Right lobe of liver (tissue), 6 donors: ENCODE measurements at regions not wholly inside any gene's neighbourhood (a gene's known extent, or its start where the extent isn't known, plus 50 kb on each side); places are given as distances from the start of the nearest gene placed in this dataset.

Source experiments
- ATAC-seq, 4 donors: fragments of 200-7000 bp; cut with Tn5 transposase; one replicate each; pipeline ENCODE4 v1.9.1; 2020; ENCODE audit warnings: mild to moderate bottlenecking in 4 of 4, moderate library complexity in 4 of 4
- DNase-seq, 3 donors: peaks; one replicate each; pipeline ENCODE4 v3.0.0-alpha.2; 2020
- H3K27ac ChIP-seq, 3 donors: fragments of 200-600 bp; one replicate each; pipeline ENCODE4 v1.8.0; 2022
- H3K27me3 ChIP-seq, 2 donors: fragments of 200-600 bp; one replicate each; pipeline ENCODE4 v1.8.0; 2022
- H3K36me3 ChIP-seq, 4 donors: fragments of 200-600 bp; sonication (generic) in 1 of 4; one replicate each; pipeline versions ENCODE4 v1.5.1 to v1.8.0; 2017 to 2022; ENCODE audit warnings: control low read depth in 1 of 4
- H3K4me1 ChIP-seq, 4 donors: fragments of 200-600 bp; sonication (generic) in 1 of 4; one replicate each; pipeline versions ENCODE4 v1.5.1 to v1.8.0; 2017 to 2022; ENCODE audit warnings: control low read depth in 1 of 4
- H3K4me3 ChIP-seq, 3 donors: fragments of 200-600 bp; one replicate each; pipeline ENCODE4 v1.8.0; 2022
- H3K9me3 ChIP-seq, 4 donors: fragments of 200-600 bp; sonication (generic) in 1 of 4; one replicate each; pipeline versions ENCODE4 v1.5.1 to v1.8.0; 2017 to 2022; ENCODE audit warnings: control low read depth in 1 of 4
- CTCF ChIP-seq, 4 donors: fragments of 200-600 bp in 3 of 4; fragments of 450-650 bp in 1 of 4; IDR thresholded peaks; one replicate each; pipeline versions ENCODE4 v1.5.1 to v1.8.0; 2016 to 2022; ENCODE audit warnings: antibody characterized with exemption in 4 of 4, mild to moderate bottlenecking in 2 of 4
- POLR2A ChIP-seq: fragments of 450-650 bp; IDR thresholded peaks from one replicate; pipeline ENCODE4 v1.6.1; 2017; ENCODE audit warnings: antibody characterized with exemption, mild to moderate bottlenecking
- WGBS: methylation state at CpG from one replicate; pipeline ENCODE4 v1.1.6; 2018; ENCODE audit warnings: low coverage, low lambda C conversion rate; ENCODE audit not compliant: insufficient coverage; ENCODE audit errors: missing lambda C conversion rate; 5-methylcytosine and 5-hydroxymethylcytosine counted together
- intact Hi-C, 2 donors: fragments of 100-400 bp; cut with DNase I; formaldehyde crosslinking; loops; one replicate each; pipeline versions ENCODE4 v1.11.2 to v1.14.1; 2022
- donor health status: DM: no; HTN: yes; CAD: no.
- donor health status: DM: no; HTN: no; CAD: no.
- donor health status: DM: no; HTN: no; CAD: no.
- donor health status: DM: no; HTN: yes; CAD: no.
- donor health status: DM: no; HTN: yes; CAD: no.

DNA sequence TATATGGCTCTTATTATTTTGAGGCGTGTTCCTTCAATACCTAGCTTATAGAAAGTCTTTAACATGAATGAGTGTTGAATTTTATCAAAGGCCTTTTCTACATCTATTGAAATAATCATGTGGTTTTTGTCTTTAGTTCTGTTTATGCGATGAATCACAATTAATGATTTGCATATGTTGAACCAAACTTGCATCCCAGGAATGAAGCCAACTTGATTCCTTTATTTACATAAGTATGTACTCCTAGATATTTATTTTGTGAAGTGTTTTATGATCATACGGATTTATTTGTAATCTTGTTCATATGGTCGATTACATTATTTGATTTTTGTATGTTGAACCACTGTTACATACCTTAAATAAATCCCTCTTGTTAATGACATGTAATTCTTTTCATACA lies 244.3 kb upstream of the KCND2 start:
- Histone ChIP-seq H3K36me3 (no peaks in the 10 kb centered on the region), H3K27ac (no peak overlapping the region), H3K4me1 (no peaks in the 10 kb centered on the region), H3K4me3 (no peak overlapping the region), H3K9me3 (no peaks in the 10 kb centered on the region), H3K27me3 (no peaks in the 10 kb centered on the region)
- 58% methylated on average over 4 of the region's 4 CpGs for WGBS
- intact Hi-C loops: no loop called here
- DNase-seq: no peak
- no peak for ATAC-seq
- no peak for TF ChIP-seq POLR2A
- TF ChIP-seq CTCF (IDR thresholded peaks at IDR 0.05): no peak

DNA sequence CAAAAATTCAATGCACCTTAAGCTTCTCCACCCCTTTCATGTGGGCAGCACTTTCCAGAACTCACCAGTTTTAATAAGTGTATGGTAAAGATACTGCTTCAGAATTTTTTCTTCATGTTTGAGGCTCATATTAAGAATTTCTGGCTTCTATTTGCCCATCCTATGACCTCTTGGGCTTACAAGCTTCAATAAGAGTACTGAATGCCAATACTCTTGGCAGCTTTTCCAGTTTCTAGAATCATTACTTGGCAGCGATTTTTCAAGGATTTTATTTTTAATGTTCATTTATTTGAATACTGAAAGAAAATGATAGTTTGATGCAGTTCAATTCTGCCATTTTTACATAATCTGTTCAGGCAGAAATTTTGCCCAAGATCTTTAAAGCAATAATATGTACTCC lies 242.1 kb upstream of the KCND2 start:
- ATAC-seq (no peak), DNase-seq (no peak)
- H3K4me3 ChIP-seq: no peak overlapping the region
- H3K4me1 ChIP-seq: no peaks in the 10 kb centered on the region
- no peaks in the 10 kb centered on the region for H3K36me3 ChIP-seq
- intact Hi-C loops: no loop called here
- WGBS: 31% methylated on average over 1 of the region's 1 CpG
- H3K27ac ChIP-seq: no peak overlapping the region
- H3K9me3 ChIP-seq: no peaks in the 10 kb centered on the region
- H3K27me3 ChIP-seq: no peaks in the 10 kb centered on the region
- TF ChIP-seq CTCF (IDR thresholded peaks at IDR 0.05) (no peak), POLR2A (no peak)

DNA sequence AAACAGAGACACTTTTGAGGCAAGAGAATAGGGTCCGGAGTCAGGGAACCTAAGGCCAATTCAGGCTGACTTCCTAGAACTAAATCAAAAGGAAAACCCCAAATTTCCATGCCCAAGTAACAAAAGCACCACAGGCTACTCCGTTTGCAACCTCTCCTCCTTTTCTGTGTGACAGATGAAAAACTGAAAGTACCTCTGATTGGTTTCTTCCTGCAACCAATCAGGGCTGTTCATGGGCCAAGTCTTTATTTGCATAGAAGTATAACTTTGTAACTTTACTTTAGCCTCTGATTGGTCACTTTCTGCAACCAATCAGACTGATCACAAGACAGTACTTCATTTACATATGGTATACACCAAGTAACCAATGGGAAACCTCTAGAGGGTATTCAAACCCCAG lies 239.9 kb upstream of the KCND2 start:
- Histone ChIP-seq H3K27me3 (no peaks in the 10 kb centered on the region), H3K36me3 (no peaks in the 10 kb centered on the region), H3K4me1 (no peaks in the 10 kb centered on the region), H3K9me3 (no peaks in the 10 kb centered on the region), H3K4me3 (no peak overlapping the region), H3K27ac (no peak overlapping the region)
- TF ChIP-seq POLR2A (no peak), CTCF (IDR thresholded peaks at IDR 0.05) (no peak)
- intact Hi-C loops: no loop called here
- DNase-seq (no peak), ATAC-seq (no peak)
- 37% methylated on average over 2 of the region's 2 CpGs for WGBS

DNA sequence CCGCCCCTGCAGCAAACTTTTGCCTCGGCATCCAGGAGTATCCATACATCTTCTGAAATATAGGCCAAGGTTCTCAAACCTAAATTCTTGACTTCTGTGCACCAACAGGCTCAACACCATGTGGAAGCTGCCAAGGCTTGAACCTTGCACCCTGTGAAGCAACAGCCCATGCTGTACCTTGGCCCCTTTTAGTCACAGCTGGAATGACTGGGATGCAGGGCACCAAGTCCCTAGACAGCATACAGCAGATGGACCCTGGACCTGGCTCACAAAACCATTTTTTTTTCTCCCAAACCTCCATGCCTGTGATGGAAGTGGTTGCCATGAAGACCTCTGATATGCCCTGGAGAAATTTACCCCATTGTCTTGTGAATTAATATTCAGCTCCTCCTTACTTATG lies 233.8 kb upstream of the KCND2 start:
- Histone ChIP-seq H3K27me3 (no peaks in the 10 kb centered on the region), H3K27ac (no peak overlapping the region), H3K4me3 (no peak overlapping the region), H3K4me1 (no peaks in the 10 kb centered on the region), H3K36me3 (no peaks in the 10 kb centered on the region), H3K9me3 (no peaks in the 10 kb centered on the region)
- WGBS: 80% methylated on average over 2 of the region's 2 CpGs
- intact Hi-C loops: no loop called here
- no peak for ATAC-seq
- TF ChIP-seq POLR2A (no peak), CTCF (IDR thresholded peaks at IDR 0.05) (no peak)
- no peak for DNase-seq

DNA sequence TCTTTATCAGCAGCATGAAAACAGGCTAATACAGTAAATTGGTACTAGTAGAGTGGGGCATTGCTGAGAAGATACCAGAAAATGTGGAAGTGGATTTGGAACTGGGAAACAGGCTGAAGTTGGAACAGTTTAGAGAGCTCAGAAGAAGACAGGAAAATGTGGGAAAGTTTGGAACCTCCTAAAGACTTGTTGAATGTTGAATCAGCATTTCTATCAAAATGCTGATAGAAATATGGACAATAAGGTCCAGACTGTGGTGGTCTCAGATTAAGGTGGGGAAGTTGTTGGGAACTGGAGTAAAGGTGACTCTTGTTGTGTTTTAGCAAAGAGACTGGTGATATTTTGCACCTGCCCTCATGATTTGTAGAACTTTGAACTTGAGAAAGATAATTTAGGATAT lies 231.2 kb upstream of the KCND2 start:
- H3K9me3 ChIP-seq: no peaks in the 10 kb centered on the region
- no peak for DNase-seq
- H3K27ac ChIP-seq: no peak overlapping the region
- no peaks in the 10 kb centered on the region for H3K4me1 ChIP-seq
- intact Hi-C loops: no loop called here
- TF ChIP-seq POLR2A: no peak
- no peak for TF ChIP-seq CTCF (IDR thresholded peaks at IDR 0.05)
- H3K27me3 ChIP-seq: no peaks in the 10 kb centered on the region
- no peak overlapping the region for H3K4me3 ChIP-seq
- ATAC-seq: no peak
- no peaks in the 10 kb centered on the region for H3K36me3 ChIP-seq
